GM21360 (cell line): ENCODE measurements at regions not wholly inside any gene's neighbourhood (a gene's known extent, or its start where the extent isn't known, plus 50 kb on each side); places are given as distances from the start of the nearest gene placed in this dataset.

Experiments used
- ATAC-seq: cut with Tn5 transposase; IDR thresholded peaks from one replicate; pipeline ENCODE4 v1.9.1; 2021; ENCODE audit warnings: mild to moderate bottlenecking, moderate library complexity; ENCODE audit not compliant: unreplicated experiment

DNA sequence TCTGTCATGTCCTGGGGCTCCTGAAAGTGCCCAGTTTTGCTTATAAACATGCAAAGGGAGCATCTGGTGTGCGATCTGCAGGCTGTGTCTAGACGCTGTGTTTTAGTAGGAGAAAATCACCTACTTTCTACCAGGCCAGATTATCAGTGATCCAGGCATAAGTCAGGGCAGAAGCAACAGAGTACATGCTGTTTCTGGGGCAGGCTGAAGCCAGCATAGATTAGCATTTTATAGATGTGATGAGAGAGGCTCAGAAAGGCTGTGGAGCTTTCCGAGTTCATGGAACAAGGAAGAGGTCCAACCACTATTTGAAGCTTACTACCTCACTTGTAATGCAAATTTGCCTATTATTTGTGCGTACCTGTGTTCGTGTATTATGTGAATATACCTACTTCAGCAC, 1208.4 kb upstream of the TENM4 start:
- ATAC-seq, result no peak

GRCh38 chr11:80638296-80638695, 1197.5 kb upstream of the TENM4 start:
- ATAC-seq, result no peak

GRCh38 chr11:80637571-80637970, 1196.7 kb upstream of the TENM4 start:
- ATAC-seq, result no peak

GRCh38 chr11:80636999-80637398, 1196.2 kb upstream of the TENM4 start:
- no peak for ATAC-seq

GRCh38 chr11:80635178-80635577, 1194.3 kb upstream of the TENM4 start:
- no peak for ATAC-seq

DNA sequence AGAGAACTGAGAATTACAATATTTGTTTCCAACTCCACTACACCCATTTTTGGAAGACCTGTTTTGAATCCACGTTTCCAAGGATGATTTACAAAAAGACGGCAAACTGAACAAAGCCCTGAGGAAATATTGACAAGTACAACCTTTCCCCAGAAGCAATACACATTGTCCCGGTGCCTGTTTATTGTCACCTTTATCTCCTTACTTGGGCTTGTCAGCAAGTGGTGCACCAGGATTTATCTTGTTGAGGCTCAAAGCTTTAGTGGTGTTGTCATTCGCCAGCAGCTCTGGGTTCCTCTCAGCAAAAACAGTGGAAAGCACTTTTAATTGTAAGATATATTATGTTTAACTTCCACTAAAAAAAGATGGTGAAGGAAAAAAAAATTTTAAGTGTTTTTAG, 1191.9 kb upstream of the TENM4 start:
- no peak for ATAC-seq

- ATAC-seq, result no peak
Observed at GRCh38 chr11:80632156-80632555, 1191.3 kb upstream of the TENM4 start.

DNA sequence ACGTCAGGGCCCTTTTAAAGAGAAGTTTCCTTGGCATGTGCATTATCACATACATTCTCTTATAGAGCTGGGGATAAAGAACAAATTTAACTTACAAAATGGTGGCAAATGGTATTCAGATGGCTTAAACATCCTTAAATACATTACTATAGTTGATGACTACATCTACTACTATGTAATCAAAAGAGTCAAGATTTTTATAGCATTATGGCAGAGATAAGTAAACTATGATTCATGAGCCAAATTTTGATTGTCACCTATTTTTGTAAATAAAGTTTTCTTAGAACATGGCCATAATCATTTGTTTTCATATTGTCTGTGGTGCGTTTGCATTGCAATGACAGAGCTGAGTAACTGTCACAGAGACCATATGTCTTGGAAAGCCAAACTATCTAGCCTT, 1188.6 kb upstream of the TENM4 start:
- ATAC-seq, result no peak

GRCh38 chr11:80627364-80627763, 1186.5 kb upstream of the TENM4 start:
- ATAC-seq, result no peak

DNA sequence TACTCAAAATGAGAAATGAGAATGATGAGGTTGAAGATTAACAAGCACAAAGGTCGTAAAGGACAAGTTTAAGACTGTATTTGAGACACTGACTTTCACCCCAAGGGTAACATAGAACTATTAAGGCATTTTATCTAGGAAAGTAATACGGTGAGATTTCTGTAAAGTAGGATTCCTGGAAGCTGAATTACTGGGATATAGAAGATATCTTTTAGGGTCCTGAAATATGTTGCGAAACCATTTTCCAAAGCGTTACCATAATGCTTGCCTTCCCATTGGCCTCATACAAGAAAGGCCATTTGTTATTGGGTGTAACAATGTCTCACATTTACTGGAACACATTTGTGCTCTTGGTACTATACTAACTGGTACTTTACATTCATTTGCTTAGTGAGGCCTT, 1185.9 kb upstream of the TENM4 start:
- no peak for ATAC-seq

DNA sequence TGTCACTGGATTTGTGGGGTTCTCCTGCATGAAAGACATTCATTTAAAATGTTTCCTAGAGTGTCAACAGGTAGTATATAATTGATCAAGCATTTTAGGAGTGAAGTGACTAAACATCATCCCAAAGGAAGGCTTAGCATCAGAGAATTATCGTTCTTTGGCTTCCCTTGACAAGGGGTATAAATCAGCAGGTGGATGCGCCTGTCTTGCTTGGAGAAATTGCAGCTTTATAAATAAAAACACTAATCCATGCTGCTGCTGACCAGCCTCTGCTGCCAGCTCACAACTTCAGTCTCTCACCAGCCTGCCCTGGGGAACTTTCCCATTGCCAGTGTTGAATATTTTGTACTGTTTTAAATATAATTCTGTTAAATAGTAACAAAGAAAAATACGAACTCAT, 1184.7 kb upstream of the TENM4 start:
- ATAC-seq, result no peak

- ATAC-seq, result no peak
Observed at GRCh38 chr11:80621871-80622270, 1181.0 kb upstream of the TENM4 start.

- ATAC-seq, result no peak
Observed at GRCh38 chr11:80620867-80621266, 1180.0 kb upstream of the TENM4 start.

- ATAC-seq, result no peak
Observed at GRCh38 chr11:80617156-80617555, 1176.3 kb upstream of the TENM4 start.

- ATAC-seq, result no peak
Observed at GRCh38 chr11:80616070-80616800, 1175.4 kb upstream of the TENM4 start.

DNA sequence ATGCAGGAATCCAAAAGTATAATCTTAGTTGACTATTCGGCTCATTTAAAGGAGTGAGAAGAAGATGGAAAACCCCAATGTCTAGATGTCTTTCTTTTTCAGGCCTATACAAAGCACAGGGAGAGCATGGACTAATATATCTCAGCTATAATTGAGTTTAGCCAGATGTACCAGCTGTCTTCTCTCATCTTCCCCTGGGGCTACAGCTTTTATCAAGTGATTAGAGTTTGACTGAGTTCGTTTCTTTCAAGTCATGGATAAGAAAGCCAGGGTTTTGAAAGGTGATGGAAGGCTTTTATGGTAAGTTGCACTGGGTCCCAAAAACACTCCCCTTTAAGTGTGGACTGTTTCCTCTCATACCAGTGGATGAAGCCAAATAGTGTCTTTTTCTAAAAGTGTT, 1172.8 kb upstream of the TENM4 start:
- ATAC-seq, result no peak

DNA sequence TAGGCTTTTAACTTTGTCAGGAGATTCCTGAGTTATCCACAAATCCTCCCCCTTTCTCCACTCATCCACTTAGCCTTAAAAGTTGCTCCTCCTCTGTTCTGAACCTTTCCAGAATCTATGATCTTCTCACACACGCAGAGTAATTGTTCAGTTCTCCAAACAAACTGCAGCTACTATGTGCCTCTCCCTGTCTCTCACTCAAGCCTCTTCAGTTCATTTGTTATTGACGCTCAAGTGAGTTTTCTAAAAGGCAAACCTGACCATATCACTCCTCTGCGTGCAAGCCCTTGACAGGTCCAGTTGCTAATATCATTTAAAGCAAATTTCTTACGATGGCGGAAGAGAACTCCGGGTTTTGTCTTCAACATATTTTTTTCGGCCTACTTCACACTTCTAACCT, 1169.7 kb upstream of the TENM4 start:
- ATAC-seq, result no peak

DNA sequence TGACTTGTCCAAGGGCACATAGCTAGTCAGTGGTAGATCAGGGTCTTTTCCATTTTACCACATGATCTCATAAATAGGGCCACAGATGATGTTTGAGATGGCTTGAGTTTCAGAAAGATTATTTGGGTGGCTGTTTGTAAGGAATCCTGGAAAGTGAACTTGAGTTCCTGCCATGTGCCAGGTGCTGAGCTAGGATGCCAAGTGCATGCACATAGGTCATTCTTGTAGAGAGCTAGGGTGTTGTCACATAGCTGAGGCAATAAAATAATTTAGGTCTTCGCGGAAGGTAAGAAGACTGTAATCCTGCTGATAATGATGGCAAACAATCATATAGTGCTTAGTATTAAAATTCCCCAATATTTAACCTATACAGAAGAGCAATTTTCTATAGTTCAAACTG, 1162.6 kb upstream of the TENM4 start:
- ATAC-seq, result no peak

GRCh38 chr11:80598905-80599304, 1158.1 kb upstream of the TENM4 start:
- no peak for ATAC-seq

DNA sequence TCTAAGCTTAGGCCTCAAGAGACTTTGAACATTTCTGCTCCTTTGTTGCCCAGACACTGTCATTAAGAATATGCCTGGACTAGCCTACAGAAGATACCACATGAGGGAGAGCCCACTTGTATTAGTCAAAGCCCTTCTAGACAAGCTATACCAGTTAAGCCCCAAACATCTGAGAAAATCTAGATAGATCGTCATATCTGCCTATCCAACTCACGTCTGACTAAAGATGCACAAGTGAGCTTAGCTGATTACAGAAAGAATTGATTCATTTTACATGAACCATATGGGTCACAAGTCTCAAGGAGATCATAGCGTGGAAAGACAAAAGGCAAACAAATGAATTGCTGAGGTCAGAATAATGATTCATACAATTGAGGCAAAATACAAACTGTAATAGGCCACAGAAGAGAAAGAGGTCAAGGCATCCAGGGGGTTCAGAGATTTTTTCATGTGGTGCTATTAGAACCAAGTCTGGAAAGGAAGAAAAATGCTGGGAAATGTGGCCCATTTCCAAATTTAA, 1155.5 kb upstream of the TENM4 start:
- no peak for ATAC-seq

GRCh38 chr11:80595011-80595410, 1154.2 kb upstream of the TENM4 start:
- ATAC-seq, result no peak

DNA sequence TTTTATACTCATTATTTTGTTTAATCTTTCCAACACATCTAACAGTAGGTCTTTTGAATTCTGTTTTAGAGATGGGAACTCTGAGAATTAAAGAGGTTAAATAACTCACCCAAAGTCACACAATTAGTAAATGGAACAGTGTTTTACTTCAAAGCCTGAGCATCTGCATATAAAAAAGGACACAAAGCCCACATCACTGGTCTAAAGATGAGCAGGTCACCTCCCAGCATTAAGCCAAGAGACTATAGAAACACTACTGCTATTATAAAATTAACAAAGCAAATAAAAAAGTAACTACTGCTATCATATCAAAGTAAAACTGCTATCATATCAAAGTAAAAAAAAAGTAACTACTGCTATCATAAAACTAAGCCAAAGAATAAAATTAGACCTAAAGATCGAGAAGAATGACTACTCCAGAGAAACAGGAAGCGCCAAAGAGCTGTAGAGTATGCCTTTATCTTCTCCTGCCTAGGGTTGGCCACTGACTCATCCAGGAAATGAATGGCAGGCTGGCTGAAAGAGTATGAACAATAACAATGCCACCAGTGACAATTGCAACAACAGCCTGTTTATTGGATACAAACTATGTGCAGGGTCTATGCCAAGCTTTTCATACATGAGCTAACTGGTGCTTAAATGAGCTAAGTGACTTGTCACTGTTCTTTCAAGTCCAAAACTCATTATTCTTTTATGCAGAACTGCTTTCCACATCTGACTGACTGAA, 1153.0 kb upstream of the TENM4 start:
- no peak for ATAC-seq
